Transverse colon (tissue), 4 donors: ENCODE measurements at regions not wholly inside any gene's neighbourhood (a gene's known extent, or its start where the extent isn't known, plus 50 kb on each side); places are given as distances from the start of the nearest gene placed in this dataset.

Source experiments
- DNase-seq: peaks from one replicate; pipeline ENCODE4 v3.0.0-alpha.2; 2019
- H3K27ac ChIP-seq, 4 donors: fragments of 200-600 bp; sonication (generic); 2 replicates each; pipeline ENCODE4 v1.5.1; 2016 to 2018; ENCODE audit warnings: inconsistent platforms in 4 of 4
- H3K27me3 ChIP-seq: fragments of 200-600 bp; sonication (generic); 2 replicates; pipeline ENCODE4 v1.5.1; 2017; ENCODE audit warnings: inconsistent platforms
- H3K36me3 ChIP-seq, 4 donors: fragments of 200-600 bp; sonication (generic); 2 replicates each; pipeline ENCODE4 v1.5.1; 2017 to 2019; ENCODE audit warnings: inconsistent platforms in 4 of 4
- H3K4me1 ChIP-seq, 4 donors: fragments of 200-600 bp; sonication (generic); 2 replicates each; pipeline ENCODE4 v1.5.1; 2017 to 2020; ENCODE audit warnings: inconsistent platforms in 4 of 4
- H3K4me3 ChIP-seq, 4 donors: fragments of 200-600 bp; sonication (generic); 1 replicate in 1 of 4; 2 replicates in 3 of 4; pipeline versions ENCODE4 v1.5.1 to v1.6.1; 2017 to 2019; ENCODE audit warnings: inconsistent platforms in 4 of 4
- H3K9me3 ChIP-seq, 2 donors: fragments of 200-600 bp; sonication (generic); 2 replicates each; pipeline ENCODE4 v1.5.1; 2017 to 2019; ENCODE audit warnings: inconsistent platforms in 2 of 2
- CTCF ChIP-seq, 5 experiments: fragments of 200-600 bp in 3 of 5; fragments of 450-650 bp in 2 of 5; sonication (generic) in 3 of 5; IDR thresholded peaks; 1 replicate in 2 of 5; 2 replicates in 3 of 5; pipeline ENCODE4 v1.5.1; 2016 to 2017; ENCODE audit warnings: antibody characterized with exemption in 5 of 5, inconsistent platforms in 3 of 5, mild to moderate bottlenecking in 2 of 5, moderate library complexity in 1 of 5
- EP300 ChIP-seq: sonication (generic); formaldehyde crosslinking; IDR thresholded peaks from one replicate; pipeline ENCODE4 v1.6.1; 2017; ENCODE audit warnings: antibody characterized with exemption, low read depth
- POLR2A ChIP-seq: fragments of 450-650 bp; IDR thresholded peaks from one replicate; pipeline ENCODE4 v1.6.1; 2016; ENCODE audit warnings: antibody characterized with exemption, mild to moderate bottlenecking, moderate library complexity
- POLR2AphosphoS5 ChIP-seq, 3 donors: sonication (generic); formaldehyde crosslinking; IDR thresholded peaks; one replicate each; pipeline ENCODE4 v1.6.1; 2016; ENCODE audit warnings: antibody characterized with exemption in 3 of 3
- whole genome bisulfite sequencing, 2 donors: methylation state at CpG; one replicate each; pipeline ENCODE4 v1.1.5; 2018; ENCODE audit warnings: low coverage in 1 of 2; 5-methylcytosine and 5-hydroxymethylcytosine counted together
- in situ Hi-C, 4 donors: fragments of 200-750 bp; cut with MboI; loops; one replicate each; pipeline versions ENCODE4 v1.15.0 to v1.15.1; 2017; ENCODE audit warnings: low sequenced_read_pairs in 3 of 4, low pct_ligation_motif_present in 1 of 4, low pct_unique_long_range_greater_than_20kb in 1 of 4
- intact Hi-C: fragments of 100-400 bp; cut with DNase I; formaldehyde crosslinking; loops from one replicate; pipeline ENCODE4 v1.15.1; 2023; ENCODE audit warnings: low total_unique reads

- WGBS, 2 donors, result 20 to 91% methylated on average over 1 to 10 of the region's 10 CpGs
- DNase-seq, result no peak
- H3K27ac ChIP-seq, result no peak overlapping the region
- in situ Hi-C loops, result no loop called here
- H3K4me1 ChIP-seq, result no peaks in the 10 kb centered on the region
- H3K9me3 ChIP-seq, result no peaks in the 10 kb centered on the region
- no peaks in the 10 kb centered on the region for H3K36me3 ChIP-seq
- intact Hi-C loops, result no loop called here
- TF ChIP-seq CTCF (IDR thresholded peaks at IDR 0.05) (no peak), POLR2AphosphoS5 (IDR thresholded peaks at IDR 0.05) (no peak), POLR2A (no peak), EP300 (no peak)
- H3K27me3 ChIP-seq, result no peaks in the 10 kb centered on the region
- no peak overlapping the region for H3K4me3 ChIP-seq
Measured at GRCh38 chr2:128775217-128775913, 456.7 kb upstream of the HS6ST1 start.

- 89% methylated on average over 4 of the region's 4 CpGs; no CpG with 5 or more reads in 1 of the 2 donors for WGBS, 2 donors
- DNase-seq, result no peak
- no peaks in the 10 kb centered on the region for H3K36me3 ChIP-seq
- no peak for TF ChIP-seq EP300
- no peak for TF ChIP-seq POLR2AphosphoS5 (IDR thresholded peaks at IDR 0.05)
- TF ChIP-seq POLR2A, result no peak
- no peak for TF ChIP-seq CTCF (IDR thresholded peaks at IDR 0.05)
- no peaks in the 10 kb centered on the region for H3K4me1 ChIP-seq
- H3K4me3 ChIP-seq, result no peak overlapping the region
- in situ Hi-C loops, result no loop called here
- intact Hi-C loops, result no loop called here
- no peaks in the 10 kb centered on the region for H3K9me3 ChIP-seq
- no peaks in the 10 kb centered on the region for H3K27me3 ChIP-seq
- no peak overlapping the region for H3K27ac ChIP-seq
Measured at GRCh38 chr2:128775914-128776285, 457.2 kb upstream of the HS6ST1 start.

GRCh38 chr2:128776461-128777195 lies 458.0 kb upstream of the HS6ST1 start:
- H3K36me3 ChIP-seq, result no peaks in the 10 kb centered on the region
- no peaks in the 10 kb centered on the region for H3K27me3 ChIP-seq
- in situ Hi-C loops (no loop called here), intact Hi-C loops (no loop called here)
- H3K27ac ChIP-seq, result no peak overlapping the region
- H3K4me1 ChIP-seq, result no peaks in the 10 kb centered on the region
- no peak for TF ChIP-seq EP300
- TF ChIP-seq POLR2AphosphoS5 (IDR thresholded peaks at IDR 0.05), result no peak
- no peak for TF ChIP-seq CTCF (IDR thresholded peaks at IDR 0.05)
- no peak for TF ChIP-seq POLR2A
- H3K9me3 ChIP-seq, result no peaks in the 10 kb centered on the region
- WGBS, 2 donors, result 83% methylated on average over 15 of the region's 15 CpGs; no CpG with 5 or more reads in 1 of the 2 donors
- no peak overlapping the region for H3K4me3 ChIP-seq
- no peak for DNase-seq

- no peak for TF ChIP-seq POLR2AphosphoS5 (IDR thresholded peaks at IDR 0.05)
- TF ChIP-seq EP300, result no peak
- TF ChIP-seq CTCF (IDR thresholded peaks at IDR 0.05), result no peak
- TF ChIP-seq POLR2A, result no peak
- no peaks in the 10 kb centered on the region for H3K9me3 ChIP-seq
- H3K27me3 ChIP-seq, result no peaks in the 10 kb centered on the region
- H3K27ac ChIP-seq, result no peak overlapping the region
- 76% methylated on average over 20 of the region's 20 CpGs; no CpG with 5 or more reads in 1 of the 2 donors for WGBS, 2 donors
- H3K4me1 ChIP-seq, result no peaks in the 10 kb centered on the region
- H3K4me3 ChIP-seq, result no peak overlapping the region
- DNase-seq, result no peak
- H3K36me3 ChIP-seq, result no peaks in the 10 kb centered on the region
- in situ Hi-C loops (no loop called here), intact Hi-C loops (no loop called here)
Measured at GRCh38 chr2:128777196-128778035, 458.7 kb upstream of the HS6ST1 start.
